MM.1S (cell line): ENCODE measurements at regions not wholly inside any gene's neighbourhood (a gene's known extent, or its start where the extent isn't known, plus 50 kb on each side); places are given as distances from the start of the nearest gene placed in this dataset.

ENCODE experiments used
- CTCF ChIP-seq: fragments of 300-600 bp; sonication (generic); IDR thresholded peaks from 2 replicates; pipeline ENCODE4 v1.5.1; 2016; ENCODE audit warnings: antibody characterized with exemption, low read length, mixed read lengths
- EZH2phosphoT487 ChIP-seq: fragments of 300-600 bp; sonication (generic); IDR thresholded peaks from 2 replicates; pipeline ENCODE4 v1.6.1; 2018; ENCODE audit warnings: antibody characterized with exemption, low read length

GRCh38 chr20:55746723-55747122 lies 258.6 kb downstream of the CBLN4 start:
- TF ChIP-seq CTCF (no peak), EZH2phosphoT487 (no peak)
